Neural crest cell (in vitro differentiated cells): ENCODE measurements at regions not wholly inside any gene's neighbourhood (a gene's known extent, or its start where the extent isn't known, plus 50 kb on each side); places are given as distances from the start of the nearest gene placed in this dataset.

Experiments
- DNase-seq: peaks from one replicate; pipeline ENCODE4 v3.0.0; 2021; ENCODE audit warnings: low read depth, mixed read lengths, low spot score
- H3K27ac Mint-ChIP-seq: one replicate; pipeline ENCODE4 v1.8.0; 2021; ENCODE audit warnings: mild to moderate bottlenecking, mixed read lengths; ENCODE audit not compliant: unreplicated experiment
- H3K27me3 Mint-ChIP-seq: 2 replicates; pipeline ENCODE4 v1.8.0; 2021; ENCODE audit warnings: low read depth, mild to moderate bottlenecking, mixed read lengths
- H3K36me3 Mint-ChIP-seq: 2 replicates; pipeline ENCODE4 v1.8.0; 2021; ENCODE audit warnings: low read depth, mild to moderate bottlenecking, mixed read lengths
- H3K4me1 Mint-ChIP-seq: 2 replicates; pipeline ENCODE4 v1.8.0; 2021; ENCODE audit warnings: mixed read lengths
- H3K4me3 Mint-ChIP-seq: one replicate; pipeline ENCODE4 v1.8.0; 2021; ENCODE audit warnings: mild to moderate bottlenecking, mixed read lengths
- H3K9me3 Mint-ChIP-seq: 2 replicates; pipeline ENCODE4 v1.8.0; 2021; ENCODE audit warnings: mixed read lengths
- TF ChIP-seq, protein P1 (sequence below): fragments of 200-600 bp; sonication (generic); conservative IDR thresholded peaks from 2 replicates; pipeline ENCODE4 v1.5.0; 2021; ENCODE audit warnings: antibody characterized with exemption, mild to moderate bottlenecking

DNA sequence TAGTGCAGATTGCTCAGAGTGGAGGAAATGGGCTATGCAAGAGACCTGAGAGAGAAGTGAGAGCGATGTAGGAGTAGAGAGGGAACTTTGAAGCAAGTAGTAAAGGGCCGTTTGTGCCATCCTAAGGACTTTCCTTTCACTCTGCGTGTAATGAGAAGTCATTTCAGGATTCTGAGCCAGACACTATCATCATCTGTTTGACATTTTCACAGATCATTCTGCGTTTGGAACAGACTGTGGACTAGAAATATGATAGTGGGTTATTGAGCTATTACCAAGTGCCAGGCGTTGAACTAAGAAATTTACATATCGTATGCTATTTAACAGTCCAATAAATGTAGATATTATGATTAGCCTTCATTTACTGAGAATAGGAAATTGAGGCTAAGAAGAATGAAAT is 150.0 kb upstream of the ROBO2 start:
- DNase-seq, result no peak
- Mint-ChIP-seq H3K27me3 (no peaks in the 10 kb centered on the region), H3K4me3 (no peak overlapping the region), H3K4me1 (no peaks in the 10 kb centered on the region), H3K27ac (no peak overlapping the region), H3K36me3 (no peaks in the 10 kb centered on the region), H3K9me3 (no peaks in the 10 kb centered on the region)
- TF ChIP-seq, protein P1, sequence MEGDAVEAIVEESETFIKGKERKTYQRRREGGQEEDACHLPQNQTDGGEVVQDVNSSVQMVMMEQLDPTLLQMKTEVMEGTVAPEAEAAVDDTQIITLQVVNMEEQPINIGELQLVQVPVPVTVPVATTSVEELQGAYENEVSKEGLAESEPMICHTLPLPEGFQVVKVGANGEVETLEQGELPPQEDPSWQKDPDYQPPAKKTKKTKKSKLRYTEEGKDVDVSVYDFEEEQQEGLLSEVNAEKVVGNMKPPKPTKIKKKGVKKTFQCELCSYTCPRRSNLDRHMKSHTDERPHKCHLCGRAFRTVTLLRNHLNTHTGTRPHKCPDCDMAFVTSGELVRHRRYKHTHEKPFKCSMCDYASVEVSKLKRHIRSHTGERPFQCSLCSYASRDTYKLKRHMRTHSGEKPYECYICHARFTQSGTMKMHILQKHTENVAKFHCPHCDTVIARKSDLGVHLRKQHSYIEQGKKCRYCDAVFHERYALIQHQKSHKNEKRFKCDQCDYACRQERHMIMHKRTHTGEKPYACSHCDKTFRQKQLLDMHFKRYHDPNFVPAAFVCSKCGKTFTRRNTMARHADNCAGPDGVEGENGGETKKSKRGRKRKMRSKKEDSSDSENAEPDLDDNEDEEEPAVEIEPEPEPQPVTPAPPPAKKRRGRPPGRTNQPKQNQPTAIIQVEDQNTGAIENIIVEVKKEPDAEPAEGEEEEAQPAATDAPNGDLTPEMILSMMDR, result no peak

DNA sequence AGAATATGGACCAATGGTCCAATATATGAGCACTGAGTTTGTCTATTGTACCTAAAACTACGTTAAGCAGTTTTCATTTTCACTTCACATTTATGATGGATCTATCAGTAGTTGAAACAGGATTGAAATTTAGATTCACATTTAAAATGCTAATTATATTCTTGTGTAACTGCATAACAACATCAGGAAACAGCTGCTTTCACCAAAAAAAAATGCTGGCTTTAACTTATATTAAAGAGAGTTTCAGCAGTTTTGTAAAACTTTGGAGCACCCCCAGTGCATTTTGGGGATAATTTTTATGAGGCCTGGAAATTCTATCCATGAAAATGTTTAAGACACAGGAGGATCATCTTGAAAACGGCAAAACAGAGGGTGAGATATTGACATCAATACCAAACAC is 142.8 kb upstream of the ROBO2 start:
- no peaks in the 10 kb centered on the region for H3K36me3 Mint-ChIP-seq
- no peaks in the 10 kb centered on the region for H3K27me3 Mint-ChIP-seq
- no peaks in the 10 kb centered on the region for H3K4me1 Mint-ChIP-seq
- H3K4me3 Mint-ChIP-seq, result no peak overlapping the region
- no peak overlapping the region for H3K27ac Mint-ChIP-seq
- TF ChIP-seq, protein P1, result no peak
- H3K9me3 Mint-ChIP-seq, result no peaks in the 10 kb centered on the region
- no peak for DNase-seq

DNA sequence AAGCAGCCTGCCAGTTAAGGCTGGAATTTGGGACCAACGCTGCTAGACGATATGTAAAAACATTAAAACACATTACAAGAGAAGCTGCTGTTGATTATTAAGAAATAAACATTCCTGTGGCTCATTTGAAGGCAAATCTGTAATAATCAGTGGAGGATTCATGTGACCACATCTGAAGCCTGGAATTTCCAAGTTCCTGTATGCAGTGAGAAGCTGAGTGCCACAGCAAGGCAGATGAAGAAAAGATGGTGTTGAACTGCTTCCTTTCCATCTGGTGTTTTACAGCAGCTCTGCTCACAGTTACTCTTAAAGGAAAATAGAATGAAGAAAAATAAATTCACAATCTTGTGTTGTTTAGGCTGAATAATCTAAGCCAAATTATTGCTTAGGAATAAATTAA is 139.3 kb upstream of the ROBO2 start:
- peaks cover 3% of the 10 kb centered on the region for H3K9me3 Mint-ChIP-seq
- H3K27me3 Mint-ChIP-seq, result no peaks in the 10 kb centered on the region
- H3K27ac Mint-ChIP-seq, result no peak overlapping the region
- TF ChIP-seq, protein P1, result no peak
- DNase-seq, result no peak
- no peaks in the 10 kb centered on the region for H3K4me1 Mint-ChIP-seq
- no peak overlapping the region for H3K4me3 Mint-ChIP-seq
- no peaks in the 10 kb centered on the region for H3K36me3 Mint-ChIP-seq

DNA sequence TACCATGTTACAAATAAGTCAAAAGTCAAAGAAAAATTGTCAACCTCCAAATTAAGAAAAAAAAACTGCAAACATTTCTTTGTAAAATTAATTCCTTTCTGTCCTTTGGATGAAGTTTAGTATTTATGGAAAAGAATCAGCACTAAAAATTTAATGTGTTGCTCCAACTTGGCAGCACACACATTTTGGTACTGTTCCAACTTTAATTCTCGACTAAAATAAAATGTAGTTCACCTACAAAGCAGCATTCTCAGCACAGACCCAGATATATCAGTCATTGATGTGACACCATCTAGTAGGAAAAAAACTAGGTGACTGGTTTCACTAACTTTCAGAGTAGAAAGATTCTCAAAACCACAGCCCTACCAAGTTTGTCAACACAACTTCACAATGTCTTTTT is 131.7 kb upstream of the ROBO2 start:
- Mint-ChIP-seq H3K27me3 (no peaks in the 10 kb centered on the region), H3K9me3 (peaks cover 3% of the 10 kb centered on the region), H3K4me1 (no peaks in the 10 kb centered on the region), H3K36me3 (no peaks in the 10 kb centered on the region), H3K27ac (no peak overlapping the region), H3K4me3 (no peak overlapping the region)
- DNase-seq, result no peak
- TF ChIP-seq, protein P1, result no peak

DNA sequence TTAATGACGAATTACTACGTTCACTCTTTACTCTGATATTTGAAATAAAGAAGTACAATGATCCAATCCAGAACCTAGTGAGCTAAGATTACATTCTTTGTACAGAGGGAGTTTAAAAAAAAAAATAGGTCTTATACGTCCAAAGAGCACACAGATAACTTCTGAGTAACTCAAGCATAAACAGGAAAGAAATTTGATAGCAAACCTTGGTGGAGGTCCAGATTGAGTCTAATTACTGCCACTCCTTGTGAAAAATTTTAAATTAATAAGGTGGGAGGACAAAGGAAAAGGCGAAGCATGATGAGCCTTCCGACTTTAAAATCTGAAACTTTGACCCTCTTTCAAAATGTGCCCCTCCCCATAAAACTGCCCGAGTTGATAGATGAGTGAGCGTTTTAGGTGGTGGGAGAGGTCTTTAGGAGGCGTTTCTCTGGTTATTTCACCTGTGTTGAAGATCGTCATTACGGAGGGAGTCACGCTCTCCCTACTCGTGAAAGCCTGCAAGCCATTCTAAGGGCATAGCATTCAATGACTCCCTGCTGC is 127.0 kb upstream of the ROBO2 start:
- Mint-ChIP-seq H3K4me1 (no peaks in the 10 kb centered on the region), H3K9me3 (no peaks in the 10 kb centered on the region), H3K27ac (no peak overlapping the region), H3K36me3 (no peaks in the 10 kb centered on the region), H3K4me3 (no peak overlapping the region), H3K27me3 (no peaks in the 10 kb centered on the region)
- DNase-seq, result no peak
- TF ChIP-seq, protein P1, result no peak

DNA sequence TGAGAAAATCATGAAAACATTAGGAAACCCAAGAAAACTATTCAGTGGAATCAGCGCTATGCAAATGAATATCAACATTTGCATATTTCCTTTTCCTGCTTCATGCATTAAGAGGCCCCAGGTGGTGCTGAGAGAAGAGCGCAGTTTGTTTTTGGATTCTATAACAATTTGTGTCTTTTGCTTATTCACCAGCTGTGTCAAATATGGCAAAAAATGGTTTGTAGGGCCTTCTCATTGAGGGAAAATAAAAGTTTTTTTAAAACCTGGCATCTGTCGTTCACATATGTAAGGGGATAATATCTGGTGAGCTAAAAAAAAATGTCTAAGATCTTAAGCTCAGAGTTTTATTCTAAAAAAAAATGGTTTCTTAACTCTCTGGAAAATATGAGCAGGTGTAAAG is 122.5 kb upstream of the ROBO2 start:
- H3K9me3 Mint-ChIP-seq, result no peaks in the 10 kb centered on the region
- no peak overlapping the region for H3K27ac Mint-ChIP-seq
- H3K36me3 Mint-ChIP-seq, result no peaks in the 10 kb centered on the region
- no peaks in the 10 kb centered on the region for H3K4me1 Mint-ChIP-seq
- no peaks in the 10 kb centered on the region for H3K27me3 Mint-ChIP-seq
- DNase-seq, result no peak
- TF ChIP-seq, protein P1, result no peak
- no peak overlapping the region for H3K4me3 Mint-ChIP-seq
